ENCODE measurements at regions not wholly inside any gene's neighbourhood (a gene's known extent, or its start where the extent isn't known, plus 50 kb on each side); places are given as distances from the start of the nearest gene placed in this dataset.

DNA sequence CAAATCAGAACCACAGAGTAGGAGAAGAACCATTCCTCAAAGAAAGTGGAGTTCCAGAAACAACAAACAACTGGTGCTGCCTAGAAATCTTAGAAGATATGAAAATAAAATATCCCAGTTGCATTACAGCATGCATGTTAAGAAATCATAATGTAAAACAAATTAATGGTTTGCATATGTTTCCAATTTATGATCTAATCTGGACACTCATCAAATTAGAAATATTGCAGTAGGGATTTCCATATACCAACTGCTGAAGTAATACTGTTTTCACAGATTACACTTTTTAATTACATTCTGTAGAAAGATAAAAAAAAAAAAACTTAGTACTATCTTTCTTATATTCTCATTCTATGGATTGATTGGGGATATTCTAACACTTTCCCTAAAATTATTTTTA is 1034.6 kb upstream of the C9orf72 start:
- no peak for DNase-seq
- ChIA-PET CTCF (no interaction called here), POLR2A (no interaction called here)
- TF ChIP-seq, protein P1, sequence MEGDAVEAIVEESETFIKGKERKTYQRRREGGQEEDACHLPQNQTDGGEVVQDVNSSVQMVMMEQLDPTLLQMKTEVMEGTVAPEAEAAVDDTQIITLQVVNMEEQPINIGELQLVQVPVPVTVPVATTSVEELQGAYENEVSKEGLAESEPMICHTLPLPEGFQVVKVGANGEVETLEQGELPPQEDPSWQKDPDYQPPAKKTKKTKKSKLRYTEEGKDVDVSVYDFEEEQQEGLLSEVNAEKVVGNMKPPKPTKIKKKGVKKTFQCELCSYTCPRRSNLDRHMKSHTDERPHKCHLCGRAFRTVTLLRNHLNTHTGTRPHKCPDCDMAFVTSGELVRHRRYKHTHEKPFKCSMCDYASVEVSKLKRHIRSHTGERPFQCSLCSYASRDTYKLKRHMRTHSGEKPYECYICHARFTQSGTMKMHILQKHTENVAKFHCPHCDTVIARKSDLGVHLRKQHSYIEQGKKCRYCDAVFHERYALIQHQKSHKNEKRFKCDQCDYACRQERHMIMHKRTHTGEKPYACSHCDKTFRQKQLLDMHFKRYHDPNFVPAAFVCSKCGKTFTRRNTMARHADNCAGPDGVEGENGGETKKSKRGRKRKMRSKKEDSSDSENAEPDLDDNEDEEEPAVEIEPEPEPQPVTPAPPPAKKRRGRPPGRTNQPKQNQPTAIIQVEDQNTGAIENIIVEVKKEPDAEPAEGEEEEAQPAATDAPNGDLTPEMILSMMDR (IDR thresholded peaks at IDR 0.05) = no peak
- no peak for ATAC-seq
- Mint-ChIP-seq H3K4me1 (ENCODE audit: low read depth) (no peaks in the 10 kb centered on the region), H3K9me3 (peaks cover 1% of the 10 kb centered on the region), H3K27me3 (no peaks in the 10 kb centered on the region), H3K4me3 (no peak overlapping the region), H3K36me3 (ENCODE audit: low read depth) (no peaks in the 10 kb centered on the region), H3K27ac (no peak overlapping the region)
- intact Hi-C loops (cut with micrococcal nuclease) = no loop called here

DNA sequence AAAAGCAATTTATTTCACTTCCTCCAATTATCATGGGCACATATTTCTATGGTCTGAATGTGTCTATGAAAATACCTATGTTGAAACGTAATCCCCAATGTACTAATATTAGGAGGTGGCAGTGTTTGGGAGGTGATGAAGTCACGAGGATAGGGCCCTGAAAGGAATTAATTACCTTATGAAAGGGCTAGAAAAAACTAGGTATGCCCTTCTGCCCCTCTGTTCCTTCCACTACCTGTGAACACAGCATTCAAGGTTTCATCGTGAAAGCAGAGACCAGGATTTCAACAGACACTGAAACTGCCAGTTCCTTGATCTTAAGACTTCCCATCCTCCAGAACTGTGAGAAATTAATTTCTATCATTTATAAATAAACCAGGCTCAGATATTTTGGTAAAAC is 1037.1 kb upstream of the C9orf72 start:
- TF ChIP-seq, protein P1 (IDR thresholded peaks at IDR 0.05) = no peak
- H3K27me3 Mint-ChIP-seq = no peaks in the 10 kb centered on the region
- no peak for DNase-seq
- no peak overlapping the region for H3K4me3 Mint-ChIP-seq
- intact Hi-C loops (cut with micrococcal nuclease) = no loop called here
- no peak for ATAC-seq
- no peaks in the 10 kb centered on the region for H3K36me3 Mint-ChIP-seq (ENCODE audit: low read depth)
- ChIA-PET CTCF (no interaction called here), POLR2A (no interaction called here)
- H3K4me1 Mint-ChIP-seq (ENCODE audit: low read depth) = no peaks in the 10 kb centered on the region
- H3K9me3 Mint-ChIP-seq = peaks cover 1% of the 10 kb centered on the region
- no peak overlapping the region for H3K27ac Mint-ChIP-seq

DNA sequence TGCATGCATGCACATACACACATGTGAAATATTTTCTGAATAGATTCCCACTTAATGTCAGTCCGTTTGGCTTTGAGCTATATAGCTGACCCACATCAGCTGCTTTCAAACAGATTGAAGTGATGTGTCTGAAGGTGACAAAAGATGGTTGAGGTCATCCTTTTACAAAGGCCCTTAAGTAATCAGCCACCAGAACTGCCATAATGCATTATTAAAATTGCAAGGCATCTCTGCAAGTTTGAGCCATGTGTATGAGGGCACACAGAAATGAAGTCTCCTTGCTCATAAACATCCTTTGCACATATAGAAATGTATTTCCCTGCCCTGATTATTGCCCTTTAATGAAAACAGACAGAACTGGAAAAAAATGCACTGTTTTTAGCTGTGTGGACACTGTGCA is 1043.0 kb upstream of the C9orf72 start:
- CTCF ChIA-PET = no interaction called here
- TF ChIP-seq, protein P1 (IDR thresholded peaks at IDR 0.05) = no peak
- POLR2A ChIA-PET = no interaction called here

DNA sequence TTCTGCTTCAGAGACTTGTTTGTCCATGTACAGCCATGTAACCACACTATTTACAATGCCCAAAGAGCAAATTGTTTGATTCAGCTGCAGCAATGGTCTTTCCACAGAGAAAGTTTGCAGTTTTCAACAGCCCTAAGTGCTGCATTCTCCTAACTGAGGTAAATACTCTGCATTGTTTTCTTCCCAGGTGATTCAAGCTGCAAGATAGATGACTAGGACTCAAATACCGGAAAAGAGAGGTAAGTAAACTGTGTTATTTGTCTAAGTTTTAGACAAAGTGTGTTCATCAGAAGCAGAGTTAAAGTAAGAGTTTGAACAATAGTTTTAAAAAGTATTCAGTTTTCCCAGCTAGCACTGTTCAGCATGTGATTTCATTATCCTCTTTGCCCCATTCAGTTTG is 1046.7 kb upstream of the C9orf72 start:
- Mint-ChIP-seq H3K9me3 (peaks cover 4% of the 10 kb centered on the region), H3K4me3 (no peak overlapping the region), H3K36me3 (ENCODE audit: low read depth) (no peaks in the 10 kb centered on the region), H3K27ac (no peak overlapping the region), H3K4me1 (ENCODE audit: low read depth) (no peaks in the 10 kb centered on the region), H3K27me3 (no peaks in the 10 kb centered on the region)
- intact Hi-C loops (cut with micrococcal nuclease) = no loop called here
- POLR2A ChIA-PET = no interaction called here
- ATAC-seq (no peak), DNase-seq (no peak)
- CTCF ChIA-PET = no interaction called here
- TF ChIP-seq, protein P1 (IDR thresholded peaks at IDR 0.05) = no peak

More for the DNA sequence above, 1043.0 kb upstream of the C9orf72 start:
- no peaks in the 10 kb centered on the region for H3K4me1 Mint-ChIP-seq (ENCODE audit: low read depth)
- intact Hi-C loops (cut with micrococcal nuclease) = no loop called here
- no peaks in the 10 kb centered on the region for H3K36me3 Mint-ChIP-seq (ENCODE audit: low read depth)
- peaks cover 1% of the 10 kb centered on the region for H3K9me3 Mint-ChIP-seq
- H3K27me3 Mint-ChIP-seq = no peaks in the 10 kb centered on the region
- ATAC-seq (no peak), DNase-seq (no peak)
- H3K4me3 Mint-ChIP-seq = no peak overlapping the region
- no peak overlapping the region for H3K27ac Mint-ChIP-seq

DNA sequence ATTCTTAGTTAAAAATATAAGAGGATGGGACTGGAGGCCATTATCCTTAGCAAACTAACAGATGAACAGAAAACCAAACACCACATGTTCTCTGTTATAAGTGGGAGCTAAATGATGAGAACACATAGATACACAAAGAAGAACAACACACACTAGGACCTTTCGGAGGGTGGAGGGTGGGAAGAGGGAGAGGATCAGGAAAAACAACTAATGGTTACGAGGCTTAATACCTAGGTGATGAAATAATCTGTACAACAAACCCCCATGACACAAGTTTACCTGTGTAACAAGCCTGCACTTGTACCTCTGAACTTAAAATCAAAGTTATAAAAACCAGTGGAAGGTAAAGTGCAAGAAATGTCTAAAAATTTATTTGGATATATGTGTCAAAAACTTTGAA is 1047.4 kb upstream of the C9orf72 start:
- ChIA-PET POLR2A (no interaction called here), CTCF (no interaction called here)
- no peak overlapping the region for H3K4me3 Mint-ChIP-seq
- DNase-seq = no peak
- peaks cover 4% of the 10 kb centered on the region for H3K9me3 Mint-ChIP-seq
- no peaks in the 10 kb centered on the region for H3K36me3 Mint-ChIP-seq (ENCODE audit: low read depth)
- no peaks in the 10 kb centered on the region for H3K27me3 Mint-ChIP-seq
- TF ChIP-seq, protein P1 (IDR thresholded peaks at IDR 0.05) = no peak
- intact Hi-C loops (cut with micrococcal nuclease) = no loop called here
- no peaks in the 10 kb centered on the region for H3K4me1 Mint-ChIP-seq (ENCODE audit: low read depth)
- no peak for ATAC-seq
- H3K27ac Mint-ChIP-seq = no peak overlapping the region
